ENCODE measurements at regions not wholly inside any gene's neighbourhood (a gene's known extent, or its start where the extent isn't known, plus 50 kb on each side); places are given as distances from the start of the nearest gene placed in this dataset.

GRCh38 chr7:19930051-19930450 lies 156.6 kb upstream of the TMEM196 start:
- no peak for TF ChIP-seq CTCF (IDR thresholded peaks at IDR 0.05)
- Histone ChIP-seq H3K4me3 (no peak overlapping the region), H3K4me1 (no peaks in the 10 kb centered on the region), H3K27me3 (no peaks in the 10 kb centered on the region), H3K27ac (no peak overlapping the region), H3K9me3 (peaks cover 0 to 1% of the 10 kb centered on the region in 2 donors), H3K36me3 (no peaks in the 10 kb centered on the region)
- ATAC-seq (no peak), DNase-seq (no peak)
- intact Hi-C loops (cut with DNase I): no loop called here

- DNase-seq: no peak
Measured at GRCh38 chr7:19928247-19928646, 154.8 kb upstream of the TMEM196 start.

GRCh38 chr7:19920705-19921104 lies 147.3 kb upstream of the TMEM196 start:
- Histone ChIP-seq H3K4me3 (no peak overlapping the region), H3K4me1 (no peaks in the 10 kb centered on the region), H3K27me3 (no peaks in the 10 kb centered on the region), H3K27ac (no peak overlapping the region), H3K36me3 (no peaks in the 10 kb centered on the region), H3K9me3 (no peaks in the 10 kb centered on the region)
- intact Hi-C loops (cut with DNase I): no loop called here
- no peak for DNase-seq
- no peak for ATAC-seq
- TF ChIP-seq CTCF (IDR thresholded peaks at IDR 0.05): no peak

More at GRCh38 chr7:19928247-19928646, 154.8 kb upstream of the TMEM196 start:
- intact Hi-C loops (cut with DNase I): no loop called here
- no peak for ATAC-seq
- Histone ChIP-seq H3K27me3 (no peaks in the 10 kb centered on the region), H3K27ac (no peak overlapping the region), H3K36me3 (no peaks in the 10 kb centered on the region), H3K4me1 (no peaks in the 10 kb centered on the region), H3K4me3 (no peak overlapping the region), H3K9me3 (no peaks in the 10 kb centered on the region)
- no peak for TF ChIP-seq CTCF (IDR thresholded peaks at IDR 0.05)

GRCh38 chr7:19920166-19920565 lies 146.7 kb upstream of the TMEM196 start:
- Histone ChIP-seq H3K27me3 (no peaks in the 10 kb centered on the region), H3K27ac (no peak overlapping the region), H3K36me3 (no peaks in the 10 kb centered on the region), H3K9me3 (no peaks in the 10 kb centered on the region), H3K4me3 (no peak overlapping the region), H3K4me1 (no peaks in the 10 kb centered on the region)
- peak; percentile 49 for ATAC-seq
- TF ChIP-seq CTCF (IDR thresholded peaks at IDR 0.05): no peak
- DNase-seq: peak in 2 of 4 donors; percentile 49 to 57
- intact Hi-C loops (cut with DNase I): no loop called here

GRCh38 chr7:19919261-19920095 lies 146.1 kb upstream of the TMEM196 start:
- TF ChIP-seq CTCF (IDR thresholded peaks at IDR 0.05): no peak
- H3K4me3 ChIP-seq: no peak overlapping the region
- no peaks in the 10 kb centered on the region for H3K27me3 ChIP-seq
- no peaks in the 10 kb centered on the region for H3K9me3 ChIP-seq
- H3K36me3 ChIP-seq: no peaks in the 10 kb centered on the region
- H3K4me1 ChIP-seq: no peaks in the 10 kb centered on the region
- ATAC-seq (peak; percentile 40), DNase-seq (peak in 2 of 4 donors; percentile 67 to 69)
- H3K27ac ChIP-seq: no peak overlapping the region
- intact Hi-C loops (cut with DNase I): no loop called here

Measured in left lung (tissue), 4 donors.